NCI-H510A (cell line): ENCODE measurements at regions not wholly inside any gene's neighbourhood (a gene's known extent, or its start where the extent isn't known, plus 50 kb on each side); places are given as distances from the start of the nearest gene placed in this dataset.
A peak's percentile ranks its signal among the peaks of the same experiment; 100 is the strongest.

ENCODE experiments used
- DNase-seq: peaks from one replicate; lab custom pipeline; 2025; lab: John Stamatoyannopoulos, UW

DNA sequence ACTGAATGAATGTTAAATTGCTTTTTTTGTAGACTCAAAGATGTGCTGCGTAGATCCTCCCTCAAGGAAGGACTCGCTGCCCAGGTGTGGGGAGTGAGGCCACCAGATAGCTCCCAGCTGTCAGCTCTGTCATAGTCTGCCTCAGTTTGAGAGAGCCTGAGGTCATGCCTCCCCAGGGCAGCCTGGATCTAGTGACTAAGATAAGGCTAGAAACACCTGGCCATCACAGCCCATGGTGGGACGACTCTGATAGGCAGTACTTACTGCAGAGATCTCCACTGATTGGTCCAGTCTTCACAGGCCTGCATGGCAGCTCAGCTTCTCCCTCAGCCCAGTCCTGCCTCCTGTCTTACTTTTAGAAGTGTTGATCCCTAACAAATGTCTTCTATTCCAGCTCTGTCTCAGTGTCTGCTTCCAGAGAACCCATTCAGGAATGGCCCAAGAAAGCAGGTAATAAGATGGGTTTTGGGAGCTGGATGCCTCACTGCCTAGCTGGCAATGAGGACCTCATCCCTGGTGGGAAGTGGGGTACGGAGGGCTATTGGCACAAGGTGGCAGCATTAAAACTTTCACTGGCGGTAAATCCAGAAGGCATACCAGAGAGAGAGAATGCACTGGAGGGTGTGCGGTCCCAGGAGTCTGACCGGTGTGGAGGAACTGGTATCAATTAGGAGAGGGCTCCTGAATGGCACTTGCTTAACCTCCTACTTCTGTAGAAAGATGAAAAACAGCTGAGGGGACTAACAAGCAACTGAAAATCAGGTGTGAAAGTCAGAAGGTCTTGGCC, 55.3 kb upstream of the GPR37L1 start:
- DNase-seq, result peak; percentile 40

DNA sequence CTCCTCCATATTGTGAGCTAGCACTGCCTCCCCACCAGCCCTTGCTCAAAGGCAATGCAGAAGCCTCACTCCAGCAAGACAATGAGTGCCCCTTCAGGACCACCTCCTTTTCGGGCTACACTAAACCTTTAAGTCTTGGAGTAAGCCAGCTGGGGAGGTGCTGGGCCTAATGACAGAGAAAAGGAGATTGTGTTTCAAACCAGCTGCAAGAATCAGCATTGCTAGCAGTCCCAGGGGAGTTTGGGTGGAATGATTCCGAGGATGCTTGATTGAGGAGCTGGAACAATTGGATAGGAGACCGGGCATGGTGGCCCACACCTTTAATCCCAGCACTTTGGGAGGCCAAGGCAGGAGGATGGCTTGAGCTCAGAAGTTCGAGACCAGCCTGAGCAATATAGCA, 54.1 kb upstream of the GPR37L1 start:
- DNase-seq, result no peak

DNA sequence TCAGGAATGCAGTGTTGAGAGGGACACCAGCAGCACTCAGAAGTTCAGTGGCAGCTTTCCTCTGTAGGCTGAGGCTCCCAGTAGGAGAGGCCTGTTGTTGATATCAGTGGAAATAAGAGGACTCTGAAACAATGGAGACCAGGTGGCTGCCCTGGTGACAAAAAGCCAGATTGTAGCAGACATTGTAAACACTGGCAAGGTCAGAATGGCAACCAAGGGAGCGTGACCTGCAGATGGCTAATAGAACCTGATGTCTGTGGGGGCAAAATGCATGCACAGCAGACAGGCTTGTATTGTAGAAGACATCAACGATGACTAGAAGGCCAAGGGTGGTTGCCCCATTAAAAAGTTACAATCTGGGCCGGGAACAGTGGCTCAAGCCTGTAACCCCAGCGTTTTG, 53.1 kb upstream of the GPR37L1 start:
- peak; percentile 77 for DNase-seq

DNA sequence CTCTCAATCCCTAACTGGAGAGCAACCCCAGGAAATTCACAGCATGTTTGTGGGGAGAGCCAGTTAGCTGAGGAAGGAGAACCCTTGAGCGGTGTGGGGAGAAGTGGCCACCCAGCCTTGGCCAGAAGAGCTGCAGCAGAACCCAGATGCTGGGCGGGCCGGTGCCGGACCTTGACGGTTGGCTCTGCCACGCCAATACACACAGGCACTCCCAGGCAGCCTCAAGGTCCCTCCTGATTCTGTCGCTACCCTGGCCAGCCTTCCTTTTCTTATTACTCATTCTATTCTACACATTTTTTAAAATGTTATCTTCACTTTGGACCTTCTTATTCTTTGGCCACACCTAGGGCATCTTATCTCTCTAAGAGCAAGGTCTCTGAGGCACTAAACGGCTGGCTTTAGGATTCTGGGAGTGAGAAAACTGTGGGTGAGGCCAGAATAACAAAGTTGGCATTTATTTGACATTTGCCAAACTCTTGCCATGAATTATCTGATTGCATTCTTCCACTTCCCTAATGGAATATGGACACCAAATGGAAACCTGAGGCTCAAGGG, 50.4 kb upstream of the GPR37L1 start:
- no peak for DNase-seq
